ENCODE measurements at regions not wholly inside any gene's neighbourhood (a gene's known extent, or its start where the extent isn't known, plus 50 kb on each side); places are given as distances from the start of the nearest gene placed in this dataset.

- no peak for TF ChIP-seq POLR2A (IDR thresholded peaks at IDR 0.05; ENCODE audit: low read length)
- no peak for TF ChIP-seq GATA1 (IDR thresholded peaks at IDR 0.05; ENCODE audit: low read depth, low read length)
Measured at GRCh38 chr5:68950930-68951329, 142.9 kb upstream of the SLC30A5 start.
